ENCODE measurements at regions not wholly inside any gene's neighbourhood (a gene's known extent, or its start where the extent isn't known, plus 50 kb on each side); places are given as distances from the start of the nearest gene placed in this dataset.

DNA sequence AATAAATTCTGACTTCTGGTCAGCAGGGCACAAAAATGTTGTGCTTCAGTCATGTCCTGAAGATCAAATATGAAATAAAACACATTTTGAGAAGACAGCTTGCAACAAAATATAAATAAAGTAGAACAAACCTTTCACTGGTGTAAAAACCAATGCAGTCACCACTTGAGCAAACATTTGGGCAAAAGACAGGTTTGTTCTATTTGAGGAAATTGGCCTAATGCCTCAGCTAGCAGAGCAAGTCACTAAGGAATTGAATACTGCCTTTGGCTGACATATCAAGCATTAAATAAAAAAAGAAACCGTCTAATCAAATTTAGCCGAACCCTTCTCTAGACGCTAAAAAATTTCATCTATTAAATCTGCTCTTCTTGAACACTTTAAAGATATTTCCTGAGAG is 475.4 kb upstream of the CNTN3 start:
- H3K4me1 ChIP-seq, result no peaks in the 10 kb centered on the region

DNA sequence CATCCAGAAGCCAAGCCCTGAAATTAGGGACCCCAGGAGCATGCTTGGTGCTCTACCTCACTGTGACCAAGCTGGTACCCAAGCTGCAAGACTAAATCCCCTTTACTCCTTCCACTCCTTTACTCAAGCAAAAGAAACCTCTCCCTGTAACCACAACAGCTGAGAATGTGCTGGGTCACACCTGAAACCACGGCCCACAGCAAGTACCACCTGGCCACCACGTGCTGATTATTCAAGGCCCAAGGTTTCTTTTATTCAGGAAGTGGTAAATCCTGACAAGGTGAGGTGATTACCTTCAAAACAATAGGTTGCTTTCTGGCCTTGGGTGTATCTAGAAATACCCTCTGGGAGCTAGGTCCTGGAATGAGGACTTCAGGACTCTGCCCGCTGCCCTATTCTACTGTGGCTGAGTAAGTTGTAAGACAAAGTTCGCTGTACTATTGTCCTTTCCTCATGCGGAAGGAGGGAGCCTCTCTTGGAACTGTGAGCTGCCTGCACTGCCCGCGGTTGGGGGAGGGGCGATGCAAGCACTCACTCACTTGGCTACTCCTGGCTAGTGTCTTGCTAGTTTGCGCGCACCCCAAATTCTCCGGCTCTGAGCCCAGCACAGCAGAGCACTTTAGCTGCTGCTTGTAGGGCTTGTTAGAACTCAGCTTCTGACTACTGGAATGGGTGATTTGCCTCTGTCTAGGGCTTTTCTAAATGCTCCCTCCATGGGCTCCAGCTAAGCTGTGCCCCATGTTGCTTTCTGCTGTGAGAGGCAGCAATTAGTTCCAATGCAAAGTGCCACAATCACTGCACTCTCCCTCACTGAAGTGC is 487.1 kb upstream of the CNTN3 start:
- no peaks in the 10 kb centered on the region for H3K27me3 ChIP-seq
- H3K36me3 ChIP-seq, result no peaks in the 10 kb centered on the region
- no peak for DNase-seq
- no peak overlapping the region for H3K4me3 ChIP-seq (ENCODE audit: low read depth, low read length)
- TF ChIP-seq, protein P1, sequence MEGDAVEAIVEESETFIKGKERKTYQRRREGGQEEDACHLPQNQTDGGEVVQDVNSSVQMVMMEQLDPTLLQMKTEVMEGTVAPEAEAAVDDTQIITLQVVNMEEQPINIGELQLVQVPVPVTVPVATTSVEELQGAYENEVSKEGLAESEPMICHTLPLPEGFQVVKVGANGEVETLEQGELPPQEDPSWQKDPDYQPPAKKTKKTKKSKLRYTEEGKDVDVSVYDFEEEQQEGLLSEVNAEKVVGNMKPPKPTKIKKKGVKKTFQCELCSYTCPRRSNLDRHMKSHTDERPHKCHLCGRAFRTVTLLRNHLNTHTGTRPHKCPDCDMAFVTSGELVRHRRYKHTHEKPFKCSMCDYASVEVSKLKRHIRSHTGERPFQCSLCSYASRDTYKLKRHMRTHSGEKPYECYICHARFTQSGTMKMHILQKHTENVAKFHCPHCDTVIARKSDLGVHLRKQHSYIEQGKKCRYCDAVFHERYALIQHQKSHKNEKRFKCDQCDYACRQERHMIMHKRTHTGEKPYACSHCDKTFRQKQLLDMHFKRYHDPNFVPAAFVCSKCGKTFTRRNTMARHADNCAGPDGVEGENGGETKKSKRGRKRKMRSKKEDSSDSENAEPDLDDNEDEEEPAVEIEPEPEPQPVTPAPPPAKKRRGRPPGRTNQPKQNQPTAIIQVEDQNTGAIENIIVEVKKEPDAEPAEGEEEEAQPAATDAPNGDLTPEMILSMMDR (IDR thresholded peaks at IDR 0.05; ENCODE audit: low read depth, low read length), result no peak
- H3K9me3 ChIP-seq, result no peaks in the 10 kb centered on the region
- no peaks in the 10 kb centered on the region for H3K4me1 ChIP-seq

More for the DNA sequence above, 475.4 kb upstream of the CNTN3 start:
- Histone ChIP-seq H3K36me3 (no peaks in the 10 kb centered on the region), H3K27me3 (no peaks in the 10 kb centered on the region), H3K9me3 (no peaks in the 10 kb centered on the region), H3K4me3 (ENCODE audit: low read depth, low read length) (no peak overlapping the region)
- DNase-seq, result no peak
- TF ChIP-seq, protein P1 (IDR thresholded peaks at IDR 0.05; ENCODE audit: low read depth, low read length), result no peak

DNA sequence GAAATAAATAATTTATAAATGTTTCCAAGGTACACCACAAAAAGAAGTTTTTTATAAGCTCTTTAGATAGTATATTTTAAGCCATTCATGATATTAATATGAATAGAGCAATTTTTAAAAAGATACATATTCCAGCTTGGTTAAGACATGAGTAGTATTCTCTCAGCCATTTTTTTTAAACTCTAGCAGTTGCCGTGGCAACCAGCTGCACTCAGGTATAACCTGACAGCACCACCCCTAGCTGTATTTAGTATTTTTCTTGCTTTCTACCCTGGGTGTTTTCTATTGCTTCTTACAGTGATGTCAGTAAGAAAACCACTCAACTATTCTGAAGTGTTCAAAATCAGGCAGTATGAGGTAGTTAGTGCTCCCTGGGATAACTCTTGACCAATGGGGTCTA is 496.3 kb upstream of the CNTN3 start:
- no peaks in the 10 kb centered on the region for H3K27me3 ChIP-seq
- H3K36me3 ChIP-seq, result no peaks in the 10 kb centered on the region
- H3K4me3 ChIP-seq (ENCODE audit: low read depth, low read length), result no peak overlapping the region
- no peaks in the 10 kb centered on the region for H3K9me3 ChIP-seq
- no peaks in the 10 kb centered on the region for H3K4me1 ChIP-seq
- TF ChIP-seq, protein P1 (IDR thresholded peaks at IDR 0.05; ENCODE audit: low read depth, low read length), result no peak
- DNase-seq, result no peak

DNA sequence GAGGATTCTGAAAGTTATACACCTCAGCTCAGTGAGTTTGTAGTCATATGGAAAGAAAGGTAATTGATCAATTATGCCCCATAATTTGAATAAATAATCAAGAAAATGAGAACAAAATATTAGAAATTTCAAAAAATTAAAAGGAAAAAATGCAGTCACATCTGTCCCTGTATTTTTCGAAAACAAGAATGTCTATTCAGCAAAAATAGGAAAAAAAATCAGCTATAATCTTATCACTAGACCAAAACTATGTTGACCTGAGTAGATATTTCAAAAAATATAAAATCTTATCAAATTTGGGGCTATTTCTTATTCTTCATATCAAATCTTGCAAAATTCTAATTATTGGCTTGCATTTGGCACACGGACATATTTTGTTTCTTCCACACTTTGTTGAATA is 501.2 kb upstream of the CNTN3 start:
- TF ChIP-seq, protein P1 (IDR thresholded peaks at IDR 0.05; ENCODE audit: low read depth, low read length), result no peak
- Histone ChIP-seq H3K9me3 (no peaks in the 10 kb centered on the region), H3K36me3 (no peaks in the 10 kb centered on the region), H3K27me3 (no peaks in the 10 kb centered on the region), H3K4me3 (ENCODE audit: low read depth, low read length) (no peak overlapping the region), H3K4me1 (no peaks in the 10 kb centered on the region)
- DNase-seq, result no peak

DNA sequence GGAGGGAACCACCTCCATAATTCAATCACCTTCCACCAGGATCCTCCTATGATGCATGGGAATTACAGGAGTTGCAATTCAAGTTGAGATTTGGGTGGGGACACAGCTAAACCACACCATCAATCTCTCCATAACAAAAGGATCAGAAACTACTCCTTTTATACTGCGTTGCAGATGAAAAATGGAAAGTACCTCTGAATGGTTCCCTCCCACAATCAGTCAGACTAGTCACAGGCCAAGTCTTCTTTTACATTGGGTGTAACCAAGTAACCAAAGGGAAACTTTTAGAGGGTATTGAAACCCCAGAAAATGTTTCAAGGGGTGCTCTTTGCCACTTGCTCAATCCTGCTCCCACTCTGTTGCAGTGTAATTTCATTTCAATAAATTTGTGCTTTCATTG is 504.3 kb upstream of the CNTN3 start:
- TF ChIP-seq, protein P1 (IDR thresholded peaks at IDR 0.05; ENCODE audit: low read depth, low read length), result no peak
- no peak for DNase-seq
- Histone ChIP-seq H3K9me3 (no peaks in the 10 kb centered on the region), H3K27me3 (no peaks in the 10 kb centered on the region), H3K4me1 (no peaks in the 10 kb centered on the region), H3K4me3 (ENCODE audit: low read depth, low read length) (no peak overlapping the region), H3K36me3 (no peaks in the 10 kb centered on the region)

DNA sequence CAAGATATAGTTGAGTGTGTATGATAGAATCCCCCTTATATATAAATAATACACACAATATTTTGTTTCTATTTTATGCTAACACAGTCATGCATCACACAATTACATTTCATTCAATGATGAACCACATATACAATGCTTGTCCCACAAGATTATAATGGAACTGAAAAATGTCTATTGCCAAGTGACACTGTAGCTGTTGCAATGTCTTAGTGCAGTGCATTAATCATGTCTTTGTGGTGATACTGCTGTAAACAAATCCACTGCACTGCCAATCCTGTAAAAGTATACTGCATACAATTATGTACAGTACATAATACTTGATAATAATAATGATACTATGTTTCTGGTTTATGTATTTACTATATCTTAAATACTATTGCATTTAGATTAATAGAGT is 512.1 kb upstream of the CNTN3 start:
- H3K27me3 ChIP-seq, result no peaks in the 10 kb centered on the region
- H3K4me1 ChIP-seq, result no peaks in the 10 kb centered on the region
- no peaks in the 10 kb centered on the region for H3K36me3 ChIP-seq
- no peaks in the 10 kb centered on the region for H3K9me3 ChIP-seq
- H3K4me3 ChIP-seq (ENCODE audit: low read depth, low read length), result no peak overlapping the region
- TF ChIP-seq, protein P1 (IDR thresholded peaks at IDR 0.05; ENCODE audit: low read depth, low read length), result no peak
- no peak for DNase-seq
